Esophagus (tissue), 2 donors: ENCODE measurements at regions not wholly inside any gene's neighbourhood (a gene's known extent, or its start where the extent isn't known, plus 50 kb on each side); places are given as distances from the start of the nearest gene placed in this dataset.

Experiments used
- H3K27ac ChIP-seq, 2 donors: one replicate each; pipeline ENCODE4 v1.5.1; 2013; ENCODE audit warnings: low read depth in 2 of 2, mild to moderate bottlenecking in 2 of 2, inconsistent platforms in 1 of 2, low read length in 1 of 2, moderate library complexity in 1 of 2
- H3K27me3 ChIP-seq, 2 donors: one replicate each; pipeline ENCODE4 v1.6.1; 2013; ENCODE audit warnings: low read length in 2 of 2, control low read depth in 1 of 2, mild to moderate bottlenecking in 1 of 2; ENCODE audit not compliant: insufficient read depth in 2 of 2, control insufficient read depth in 1 of 2
- H3K36me3 ChIP-seq, 2 donors: one replicate each; pipeline ENCODE4 v1.6.1; 2013; ENCODE audit warnings: low read length in 1 of 2; ENCODE audit not compliant: control insufficient read depth in 2 of 2, insufficient read depth in 2 of 2
- H3K4me1 ChIP-seq, 2 donors: one replicate each; pipeline ENCODE4 v1.6.1; 2013; ENCODE audit warnings: low read length in 1 of 2; ENCODE audit not compliant: control insufficient read depth in 2 of 2, insufficient read depth in 2 of 2
- H3K4me3 ChIP-seq, 2 donors: one replicate each; pipeline ENCODE4 v1.5.1; 2013; ENCODE audit warnings: low read length in 2 of 2, mild to moderate bottlenecking in 2 of 2, low read depth in 1 of 2, moderate library complexity in 1 of 2
- H3K9me3 ChIP-seq, 2 donors: one replicate each; pipeline ENCODE4 v1.6.1; 2013; ENCODE audit warnings: mild to moderate bottlenecking in 2 of 2, low read depth in 1 of 2, low read length in 1 of 2, moderate library complexity in 1 of 2; ENCODE audit not compliant: control insufficient read depth in 2 of 2, insufficient read depth in 1 of 2
- WGBS, 2 donors: extraction: QIAGEN DNeasy Blood & Tissue Kit; methylation state at CpG; one replicate each; pipeline ENCODE4 v1.1.7; 2013; 5-methylcytosine and 5-hydroxymethylcytosine counted together
- donor health status: healthy with polysubstance abuse.
- donor health status: Bipolar disorder and iron deficiency.

GRCh38 chr14:96729889-96730288 lies 67.3 kb upstream of the VRK1 start:
- 65 to 70% methylated on average over 4 of the region's 4 CpGs for WGBS, 2 donors
- H3K4me1 ChIP-seq, result no peaks in the 10 kb centered on the region
- H3K9me3 ChIP-seq, result peaks cover 2 to 4% of the 10 kb centered on the region in 2 donors
- H3K27ac ChIP-seq, result no peak overlapping the region
- no peaks in the 10 kb centered on the region for H3K27me3 ChIP-seq
- no peaks in the 10 kb centered on the region for H3K36me3 ChIP-seq
- no peak overlapping the region for H3K4me3 ChIP-seq

- H3K4me1 ChIP-seq, result no peaks in the 10 kb centered on the region
- no peak overlapping the region for H3K27ac ChIP-seq
- no peaks in the 10 kb centered on the region for H3K27me3 ChIP-seq
- H3K4me3 ChIP-seq, result no peak overlapping the region
- 83 to 86% methylated on average over 7 of the region's 7 CpGs for WGBS, 2 donors
- no peaks in the 10 kb centered on the region for H3K36me3 ChIP-seq
- H3K9me3 ChIP-seq, result peaks cover 1 to 2% of the 10 kb centered on the region in 2 donors
Observed at GRCh38 chr14:96730386-96730785, 66.8 kb upstream of the VRK1 start.

- H3K9me3 ChIP-seq, result no peaks in the 10 kb centered on the region
- no peaks in the 10 kb centered on the region for H3K36me3 ChIP-seq
- no peak overlapping the region for H3K27ac ChIP-seq
- H3K4me1 ChIP-seq, result no peaks in the 10 kb centered on the region
- no peak overlapping the region for H3K4me3 ChIP-seq
- no peaks in the 10 kb centered on the region for H3K27me3 ChIP-seq
- WGBS, 2 donors, result 68 to 71% methylated on average over 7 of the region's 7 CpGs
Observed at GRCh38 chr14:96734076-96734622, 63.0 kb upstream of the VRK1 start.

GRCh38 chr14:96735526-96735925 lies 61.7 kb upstream of the VRK1 start:
- no peaks in the 10 kb centered on the region for H3K9me3 ChIP-seq
- no peaks in the 10 kb centered on the region for H3K36me3 ChIP-seq
- H3K4me1 ChIP-seq, result no peaks in the 10 kb centered on the region
- WGBS, 2 donors, result 61 to 68% methylated on average over 5 of the region's 5 CpGs
- H3K27ac ChIP-seq, result no peak overlapping the region
- H3K27me3 ChIP-seq, result no peaks in the 10 kb centered on the region
- no peak overlapping the region for H3K4me3 ChIP-seq

- H3K4me3 ChIP-seq, result no peak overlapping the region
- H3K27ac ChIP-seq, result no peak overlapping the region
- no peaks in the 10 kb centered on the region for H3K36me3 ChIP-seq
- WGBS, 2 donors, result 58 to 63% methylated on average over 12 of the region's 12 CpGs
- no peaks in the 10 kb centered on the region for H3K27me3 ChIP-seq
- no peaks in the 10 kb centered on the region for H3K4me1 ChIP-seq
- H3K9me3 ChIP-seq, result no peaks in the 10 kb centered on the region
Observed at GRCh38 chr14:96736439-96736838, 60.7 kb upstream of the VRK1 start.

GRCh38 chr14:96737881-96738280 lies 59.3 kb upstream of the VRK1 start:
- no peak overlapping the region for H3K27ac ChIP-seq
- H3K27me3 ChIP-seq, result peaks cover 3% of the 10 kb centered on the region in 2 donors
- H3K4me3 ChIP-seq, result no peak overlapping the region
- H3K9me3 ChIP-seq, result no peaks in the 10 kb centered on the region
- no peaks in the 10 kb centered on the region for H3K36me3 ChIP-seq
- no peaks in the 10 kb centered on the region for H3K4me1 ChIP-seq
- WGBS, 2 donors, result 43 to 54% methylated on average over 7 of the region's 7 CpGs

GRCh38 chr14:96739200-96739910 lies 57.8 kb upstream of the VRK1 start:
- peaks cover 3% of the 10 kb centered on the region in 2 donors for H3K27me3 ChIP-seq
- H3K27ac ChIP-seq, result no peak overlapping the region
- WGBS, 2 donors, result 68% methylated on average over 14 of the region's 14 CpGs
- no peak overlapping the region for H3K4me3 ChIP-seq
- no peaks in the 10 kb centered on the region for H3K36me3 ChIP-seq
- no peaks in the 10 kb centered on the region for H3K9me3 ChIP-seq
- H3K4me1 ChIP-seq, result no peaks in the 10 kb centered on the region

- peaks cover 0 to 2% of the 10 kb centered on the region in 2 donors for H3K9me3 ChIP-seq
- peaks cover 3% of the 10 kb centered on the region in 2 donors for H3K27me3 ChIP-seq
- no peak overlapping the region for H3K27ac ChIP-seq
- H3K4me1 ChIP-seq, result no peaks in the 10 kb centered on the region
- WGBS, 2 donors, result 6% methylated on average over 58 to 62 of the region's 62 CpGs
- H3K36me3 ChIP-seq, result no peaks in the 10 kb centered on the region
- peak overlapping the region; percentile 34 to 44 for H3K4me3 ChIP-seq
Observed at GRCh38 chr14:96741151-96741977, 55.8 kb upstream of the VRK1 start.

GRCh38 chr14:96744262-96744661 lies 52.9 kb upstream of the VRK1 start:
- Histone ChIP-seq H3K4me1 (no peaks in the 10 kb centered on the region), H3K4me3 (no peak overlapping the region), H3K9me3 (peaks cover 0 to 2% of the 10 kb centered on the region in 2 donors), H3K27me3 (peaks cover 3% of the 10 kb centered on the region in 2 donors), H3K36me3 (no peaks in the 10 kb centered on the region), H3K27ac (no peak overlapping the region)
- 74 to 76% methylated on average over 7 of the region's 7 CpGs for WGBS, 2 donors
